Fibroblast of lung (primary cell): ENCODE measurements at regions not wholly inside any gene's neighbourhood (a gene's known extent, or its start where the extent isn't known, plus 50 kb on each side); places are given as distances from the start of the nearest gene placed in this dataset.

Experiments
- EZH2 ChIP-seq: IDR thresholded peaks from 2 replicates; pipeline ENCODE4 v1.5.1; 2012; ENCODE audit warnings: low read length, control low read depth, mild to moderate bottlenecking; ENCODE audit errors: missing control alignments
- TF ChIP-seq, protein P1 (sequence below), 2 donors: IDR thresholded peaks in 1 of 2; conservative IDR thresholded peaks in 1 of 2; 1 replicate in 1 of 2; 2 replicates in 1 of 2; pipeline ENCODE4 v1.5.1; 2011 to 2012; ENCODE audit warnings: low read length in 2 of 2, control low read depth in 1 of 2, inconsistent platforms in 1 of 2, low read depth in 1 of 2, mild to moderate bottlenecking in 1 of 2

DNA sequence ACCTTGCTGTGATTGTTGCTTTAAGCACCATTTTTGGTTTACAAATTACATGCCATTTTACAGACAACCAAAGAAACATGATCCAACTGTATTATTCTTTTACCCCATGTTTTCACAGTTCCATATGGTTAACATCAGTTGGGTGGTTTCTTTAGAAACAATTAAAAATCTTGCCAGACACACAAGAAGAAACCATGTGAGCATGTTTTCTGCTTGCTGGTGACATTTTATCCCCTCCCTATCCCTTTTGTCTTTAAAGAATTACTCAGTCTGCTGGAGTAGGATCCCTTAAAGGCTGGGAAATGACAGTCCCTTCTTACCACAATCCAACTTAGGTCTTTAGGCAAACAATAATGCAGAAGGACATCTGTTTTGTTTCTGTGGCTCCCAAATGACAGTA lies 121.8 kb upstream of the PLXNC1 start:
- TF ChIP-seq EZH2, result no peak
- TF ChIP-seq, protein P1, sequence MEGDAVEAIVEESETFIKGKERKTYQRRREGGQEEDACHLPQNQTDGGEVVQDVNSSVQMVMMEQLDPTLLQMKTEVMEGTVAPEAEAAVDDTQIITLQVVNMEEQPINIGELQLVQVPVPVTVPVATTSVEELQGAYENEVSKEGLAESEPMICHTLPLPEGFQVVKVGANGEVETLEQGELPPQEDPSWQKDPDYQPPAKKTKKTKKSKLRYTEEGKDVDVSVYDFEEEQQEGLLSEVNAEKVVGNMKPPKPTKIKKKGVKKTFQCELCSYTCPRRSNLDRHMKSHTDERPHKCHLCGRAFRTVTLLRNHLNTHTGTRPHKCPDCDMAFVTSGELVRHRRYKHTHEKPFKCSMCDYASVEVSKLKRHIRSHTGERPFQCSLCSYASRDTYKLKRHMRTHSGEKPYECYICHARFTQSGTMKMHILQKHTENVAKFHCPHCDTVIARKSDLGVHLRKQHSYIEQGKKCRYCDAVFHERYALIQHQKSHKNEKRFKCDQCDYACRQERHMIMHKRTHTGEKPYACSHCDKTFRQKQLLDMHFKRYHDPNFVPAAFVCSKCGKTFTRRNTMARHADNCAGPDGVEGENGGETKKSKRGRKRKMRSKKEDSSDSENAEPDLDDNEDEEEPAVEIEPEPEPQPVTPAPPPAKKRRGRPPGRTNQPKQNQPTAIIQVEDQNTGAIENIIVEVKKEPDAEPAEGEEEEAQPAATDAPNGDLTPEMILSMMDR (conservative IDR thresholded peaks at IDR 0.05 in 1 of 2, IDR thresholded peaks at IDR 0.05 in 1 of 2; ENCODE audit: low read depth in 1 of 2, low read length in 2 of 2), result no peak
